SK-N-SH treated with all-trans-retinoic acid at 6 μM for 48 hours (cell line): ENCODE measurements at regions not wholly inside any gene's neighbourhood (a gene's known extent, or its start where the extent isn't known, plus 50 kb on each side); places are given as distances from the start of the nearest gene placed in this dataset.

ENCODE experiments used
- ATAC-seq: fragments of 200-7000 bp; cut with Tn5 transposase; 3 replicates; pipeline ENCODE4 v1.9.1; 2020; ENCODE audit warnings: mild to moderate bottlenecking, moderate library complexity
- ARNTL ChIP-seq: fragments of 450-650 bp; formaldehyde crosslinking; IDR thresholded peaks from 2 replicates; pipeline ENCODE4 v1.5.0; 2020; ENCODE audit warnings: low read depth, mild to moderate bottlenecking, moderate library complexity, borderline replicate concordance
- BACH2 ChIP-seq: fragments of 250-450 bp; sonication (Bioruptor Pico); IDR thresholded peaks from 2 replicates; pipeline ENCODE4 v1.9.0; 2021; ENCODE audit warnings: mild to moderate bottlenecking, borderline replicate concordance
- CREB5 ChIP-seq: fragments of 250-450 bp; sonication (Bioruptor Pico); IDR thresholded peaks from 2 replicates; pipeline ENCODE4 v1.5.1; 2020; ENCODE audit warnings: low read depth, mild to moderate bottlenecking, moderate library complexity
- CSDC2 ChIP-seq: fragments of 250-450 bp; sonication (Bioruptor Pico); IDR thresholded peaks from 2 replicates; pipeline ENCODE4 v1.5.0; 2020; ENCODE audit warnings: mild to moderate bottlenecking, moderate library complexity
- CSRNP3 ChIP-seq: fragments of 250-450 bp; sonication (Bioruptor Pico); IDR thresholded peaks from 2 replicates; pipeline ENCODE4 v1.5.1; 2021; ENCODE audit warnings: mild to moderate bottlenecking, moderate library complexity
- ESRRG ChIP-seq: fragments of 250-450 bp; sonication (Bioruptor Pico); IDR thresholded peaks from 2 replicates; pipeline ENCODE4 v1.6.1; 2021; ENCODE audit warnings: mild to moderate bottlenecking
- GLIS3 ChIP-seq: fragments of 250-450 bp; sonication (Bioruptor Pico); IDR thresholded peaks from 2 replicates; pipeline ENCODE4 v1.5.0; 2020; ENCODE audit warnings: mild to moderate bottlenecking, moderate library complexity
- OSR1 ChIP-seq: fragments of 250-450 bp; sonication (Bioruptor Pico); IDR thresholded peaks from 2 replicates; pipeline ENCODE4 v1.8.0; 2022; ENCODE audit warnings: moderate library complexity, mild to moderate bottlenecking, inconsistent platforms
- PATZ1 ChIP-seq: fragments of 250-450 bp; sonication (Bioruptor Pico); IDR thresholded peaks from 2 replicates; pipeline ENCODE4 v1.8.0; 2020; ENCODE audit warnings: mild to moderate bottlenecking, moderate library complexity, borderline replicate concordance
- POU6F1 ChIP-seq: fragments of 250-450 bp; sonication (Bioruptor Pico); IDR thresholded peaks from 2 replicates; pipeline ENCODE4 v1.8.0; 2021; ENCODE audit warnings: low read depth, mild to moderate bottlenecking, moderate library complexity, borderline replicate concordance
- PPARA ChIP-seq: fragments of 250-450 bp; sonication (Bioruptor Pico); IDR thresholded peaks from 2 replicates; pipeline ENCODE4 v1.5.0; 2020; ENCODE audit warnings: mild to moderate bottlenecking, borderline replicate concordance
- RARB ChIP-seq: fragments of 250-450 bp; sonication (Bioruptor Pico); IDR thresholded peaks from 2 replicates; pipeline ENCODE4 v1.8.0; 2021; ENCODE audit warnings: mild to moderate bottlenecking, moderate library complexity
- SNAI2 ChIP-seq: fragments of 250-450 bp; sonication (Bioruptor Pico); IDR thresholded peaks from 2 replicates; pipeline ENCODE4 v1.5.0; 2020; ENCODE audit warnings: mild to moderate bottlenecking, moderate library complexity
- TCF4 ChIP-seq: fragments of 250-450 bp; sonication (Bioruptor Pico); IDR thresholded peaks from 2 replicates; pipeline ENCODE4 v1.8.0; 2021; ENCODE audit warnings: mild to moderate bottlenecking, moderate library complexity, borderline replicate concordance
- TSHZ2 ChIP-seq: fragments of 250-450 bp; sonication (Bioruptor Pico); IDR thresholded peaks from 2 replicates; pipeline ENCODE4 v1.5.0; 2020; ENCODE audit warnings: mild to moderate bottlenecking, moderate library complexity
- ZC3H10 ChIP-seq: fragments of 250-450 bp; sonication (Bioruptor Pico); IDR thresholded peaks from 2 replicates; pipeline ENCODE4 v1.5.1; 2021; ENCODE audit warnings: mild to moderate bottlenecking, moderate library complexity
- ZFP3 ChIP-seq: fragments of 250-450 bp; sonication (Bioruptor Pico); IDR thresholded peaks from 2 replicates; pipeline ENCODE4 v1.5.0; 2020; ENCODE audit warnings: mild to moderate bottlenecking, moderate library complexity
- ZNF70 ChIP-seq: fragments of 450-650 bp; formaldehyde crosslinking; IDR thresholded peaks from 2 replicates; pipeline ENCODE4 v1.5.0; 2020; ENCODE audit warnings: mild to moderate bottlenecking, moderate library complexity
- ZNF8 ChIP-seq: fragments of 450-650 bp; formaldehyde crosslinking; IDR thresholded peaks from 2 replicates; pipeline ENCODE4 v1.5.0; 2020; ENCODE audit warnings: mild to moderate bottlenecking, moderate library complexity

GRCh38 chr9:17978773-17979172 is 399.9 kb downstream of the SH3GL2 start:
- TF ChIP-seq PATZ1 (CRISPR knock-in tag) (no peak), BACH2 (CRISPR knock-in tag) (no peak), ZNF8 (CRISPR knock-in tag) (no peak), TCF4 (CRISPR knock-in tag) (no peak), TSHZ2 (no peak), RARB (no peak), GLIS3 (CRISPR knock-in tag) (no peak), OSR1 (no peak), ESRRG (no peak), CSDC2 (no peak), CSRNP3 (CRISPR knock-in tag) (no peak), CREB5 (CRISPR knock-in tag) (no peak), ARNTL (no peak), ZFP3 (CRISPR knock-in tag) (no peak), SNAI2 (CRISPR knock-in tag) (no peak), PPARA (CRISPR knock-in tag) (no peak), ZC3H10 (CRISPR knock-in tag) (no peak), POU6F1 (CRISPR knock-in tag) (no peak)
- TF ChIP-seq, all 23 proteins: peak for 0
- no peak for ATAC-seq

- no peak for ATAC-seq
- TF ChIP-seq PATZ1 (CRISPR knock-in tag): no peak
- no peak for TF ChIP-seq CREB5 (CRISPR knock-in tag)
- no peak for TF ChIP-seq ESRRG
- TF ChIP-seq ZNF70: no peak
- no peak for TF ChIP-seq ARNTL
- no peak for TF ChIP-seq ZC3H10 (CRISPR knock-in tag)
- TF ChIP-seq CSDC2: no peak
- TF ChIP-seq TCF4 (CRISPR knock-in tag): no peak
- TF ChIP-seq TSHZ2: no peak
These were observed 407.7 kb downstream of the SH3GL2 start for GRCh38 chr9:17986595-17986994.
